C4-2B (cell line): ENCODE measurements at regions not wholly inside any gene's neighbourhood (a gene's known extent, or its start where the extent isn't known, plus 50 kb on each side); places are given as distances from the start of the nearest gene placed in this dataset.

Source experiments
- H3K27ac ChIP-seq: fragments of 450-650 bp; 2 replicates; pipeline ENCODE4 v1.5.1; 2017
- CTCF ChIP-seq: fragments of 450-650 bp; conservative IDR thresholded peaks from 2 replicates; pipeline ENCODE4 v1.5.1; 2017; ENCODE audit warnings: mild to moderate bottlenecking
- ZFX ChIP-seq: fragments of 450-650 bp; IDR thresholded peaks from 2 replicates; pipeline ENCODE4 v1.6.1; 2017

GRCh38 chr10:20682782-20683181, 214.3 kb downstream of the NEBL start:
- TF ChIP-seq ZFX (no peak), CTCF (no peak)
- no peak overlapping the region for H3K27ac ChIP-seq

DNA sequence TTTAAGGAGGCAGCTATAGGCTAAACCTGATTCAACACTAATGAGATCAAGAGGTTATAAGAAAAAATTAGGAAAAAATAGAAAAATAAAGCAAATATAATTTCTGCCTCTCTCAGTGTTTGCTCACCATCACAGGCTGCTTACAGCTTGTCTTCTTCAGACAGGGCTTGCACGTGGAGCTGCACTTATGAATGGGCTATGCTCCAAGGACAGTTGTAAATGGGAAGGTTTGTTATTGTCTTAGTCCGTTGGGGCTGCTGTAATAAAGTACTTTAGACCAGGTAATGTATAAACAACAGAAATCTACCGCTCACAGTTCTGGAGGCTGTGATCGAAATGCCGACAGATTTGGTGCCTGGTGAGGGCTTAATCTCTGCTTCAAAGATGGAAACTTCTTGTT, 219.8 kb downstream of the NEBL start:
- no peak for TF ChIP-seq ZFX
- TF ChIP-seq CTCF: no peak
- H3K27ac ChIP-seq: no peak overlapping the region

GRCh38 chr10:20674926-20675325, 222.2 kb downstream of the NEBL start:
- TF ChIP-seq ZFX (no peak), CTCF (no peak)
- no peak overlapping the region for H3K27ac ChIP-seq

GRCh38 chr10:20673175-20673574, 223.9 kb downstream of the NEBL start:
- TF ChIP-seq ZFX (no peak), CTCF (no peak)
- no peak overlapping the region for H3K27ac ChIP-seq

DNA sequence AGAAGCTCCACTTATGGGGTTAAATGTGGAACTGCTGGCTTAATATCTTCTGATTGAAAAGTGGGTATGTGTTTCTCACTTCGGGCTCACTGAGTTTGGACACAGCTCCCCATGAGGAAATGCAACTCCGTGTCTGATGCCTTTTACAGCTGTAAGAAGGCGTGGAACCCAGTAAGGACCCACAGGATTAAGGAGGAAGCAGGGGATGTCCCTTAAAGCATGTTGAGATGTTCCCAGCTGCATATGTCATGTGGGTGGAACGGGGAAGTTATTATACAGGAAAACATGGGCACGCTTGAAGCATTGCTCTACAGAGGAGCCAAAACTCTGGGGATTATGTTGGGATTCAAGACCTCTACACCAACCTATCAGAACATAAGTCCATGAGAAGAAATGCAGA, 224.4 kb downstream of the NEBL start:
- no peak overlapping the region for H3K27ac ChIP-seq
- TF ChIP-seq ZFX (no peak), CTCF (no peak)

- H3K27ac ChIP-seq: no peak overlapping the region
- TF ChIP-seq ZFX (no peak), CTCF (no peak)
Measured at GRCh38 chr10:20670579-20670978, 226.5 kb downstream of the NEBL start.

DNA sequence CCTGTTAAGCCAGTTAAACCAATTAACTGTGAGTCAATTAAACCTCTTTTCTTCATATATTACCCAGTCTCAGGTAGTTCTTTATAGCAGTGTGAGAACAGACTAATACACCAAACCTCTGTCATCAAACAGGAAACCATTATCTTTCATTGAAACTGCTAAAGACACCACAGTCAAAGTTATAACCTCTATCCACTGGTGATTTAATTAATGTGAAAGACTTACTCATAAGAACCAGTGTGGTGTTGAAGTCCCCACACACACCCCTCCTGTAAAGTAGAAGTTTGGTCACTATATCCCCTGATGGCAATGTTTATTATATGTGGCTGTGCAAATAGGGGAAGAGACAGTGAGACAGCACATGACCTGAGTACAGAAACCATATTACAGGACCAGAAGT, 228.1 kb downstream of the NEBL start:
- no peak for TF ChIP-seq ZFX
- no peak for TF ChIP-seq CTCF
- H3K27ac ChIP-seq: no peak overlapping the region

DNA sequence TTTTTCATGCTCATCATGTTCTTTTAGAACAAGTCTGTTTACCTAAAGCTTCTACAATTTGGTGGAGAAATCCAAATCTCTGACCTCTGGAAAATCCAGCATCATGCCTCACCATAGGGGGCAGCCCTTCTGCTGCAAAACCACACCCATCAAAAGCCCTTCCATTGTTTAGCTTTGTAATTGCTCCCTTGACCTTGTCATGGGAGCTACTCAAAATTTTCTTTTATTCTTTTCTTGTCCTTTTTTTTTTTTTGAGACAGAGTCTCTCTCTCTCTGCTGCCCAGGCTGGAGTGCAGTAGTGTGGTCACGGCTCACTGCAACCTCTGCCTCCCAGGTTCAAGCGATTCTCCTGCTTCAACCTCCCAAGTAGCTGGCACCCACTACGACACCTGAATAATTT, 234.4 kb downstream of the NEBL start:
- H3K27ac ChIP-seq: no peak overlapping the region
- no peak for TF ChIP-seq ZFX
- no peak for TF ChIP-seq CTCF
